Epidermal melanocyte (primary cell): ENCODE measurements at regions not wholly inside any gene's neighbourhood (a gene's known extent, or its start where the extent isn't known, plus 50 kb on each side); places are given as distances from the start of the nearest gene placed in this dataset.

Source experiments
- DNase-seq: peaks from one replicate; pipeline ENCODE4 v3.0.0; 2011; ENCODE audit warnings: low spot score; ENCODE audit not compliant: insufficient read length

DNA sequence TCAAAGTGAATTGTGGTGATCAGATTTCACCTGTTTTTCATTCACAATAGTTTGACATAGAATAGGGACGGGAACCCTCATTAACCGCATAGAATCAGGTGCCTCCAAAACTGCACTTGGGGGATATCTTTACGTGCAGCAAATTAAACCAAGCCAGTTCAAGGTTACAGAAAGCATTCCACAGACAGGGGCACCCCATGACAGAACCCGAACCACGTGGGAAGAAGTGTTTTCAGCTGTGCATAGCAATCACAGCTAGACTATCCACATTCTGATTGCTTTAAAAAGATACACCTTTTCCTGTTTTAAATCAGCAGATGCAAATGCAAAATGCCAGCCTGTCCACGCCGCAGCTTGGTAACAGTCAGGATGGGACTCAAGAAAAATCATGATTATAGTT, 205.8 kb downstream of the ANAPC1 start:
- DNase-seq: no peak

DNA sequence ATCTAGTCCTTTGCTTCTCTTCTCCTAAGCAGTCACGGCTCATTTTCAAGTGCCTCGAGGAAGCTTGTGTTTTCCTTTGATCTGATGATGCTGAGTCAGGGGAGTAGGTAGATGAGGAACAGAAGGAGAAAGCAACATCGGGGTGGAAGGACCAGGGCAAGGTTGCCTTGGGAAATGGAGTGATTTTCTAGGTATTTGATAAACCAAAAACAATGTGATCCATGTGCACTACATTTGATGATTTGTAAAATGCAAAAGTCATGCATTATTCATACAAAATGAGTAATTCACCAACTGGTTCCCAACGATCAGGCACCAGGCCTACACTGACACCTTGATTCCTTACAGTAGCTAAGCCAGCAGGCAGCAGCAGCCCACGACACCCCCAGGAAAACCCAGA, 205.3 kb downstream of the ANAPC1 start:
- DNase-seq: no peak

DNA sequence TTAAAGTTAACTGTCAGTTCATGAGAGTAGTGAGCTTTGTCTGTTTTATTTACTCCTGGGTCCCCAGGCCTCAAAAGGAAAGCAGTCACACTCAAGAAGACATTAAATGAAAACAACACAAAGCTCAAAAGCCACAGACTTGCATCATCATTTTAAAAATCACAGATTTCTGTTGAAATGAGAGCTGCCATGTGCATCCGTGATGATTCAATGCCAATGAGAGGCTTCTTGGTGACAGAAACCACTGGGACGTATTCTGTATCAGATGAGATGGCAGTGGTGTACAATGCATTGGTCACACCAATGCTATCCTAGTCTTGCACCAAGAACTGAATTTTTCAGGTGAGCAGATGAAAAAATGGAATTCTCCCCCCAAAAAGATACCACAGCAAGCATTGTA, 204.8 kb downstream of the ANAPC1 start:
- peak; percentile 50 for DNase-seq

DNA sequence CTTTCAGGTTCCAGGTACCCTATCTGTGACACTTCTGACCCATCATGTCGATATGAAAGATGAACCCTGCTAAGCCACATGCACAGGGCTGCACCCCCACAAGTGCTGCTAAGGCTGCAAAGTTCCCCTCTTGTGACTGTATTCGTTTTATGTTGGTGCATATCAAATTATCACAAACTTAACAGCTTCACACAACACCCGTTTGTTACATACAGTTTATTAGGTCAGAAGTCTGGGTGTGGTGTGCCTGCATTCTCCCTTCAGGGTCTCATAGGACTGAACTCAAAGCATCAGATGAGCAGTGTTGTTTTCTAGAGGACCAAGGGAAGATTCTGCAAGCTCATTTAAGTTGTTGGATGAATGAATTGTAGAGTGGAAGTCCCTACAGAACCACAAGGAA, 199.4 kb downstream of the ANAPC1 start:
- DNase-seq: no peak

DNA sequence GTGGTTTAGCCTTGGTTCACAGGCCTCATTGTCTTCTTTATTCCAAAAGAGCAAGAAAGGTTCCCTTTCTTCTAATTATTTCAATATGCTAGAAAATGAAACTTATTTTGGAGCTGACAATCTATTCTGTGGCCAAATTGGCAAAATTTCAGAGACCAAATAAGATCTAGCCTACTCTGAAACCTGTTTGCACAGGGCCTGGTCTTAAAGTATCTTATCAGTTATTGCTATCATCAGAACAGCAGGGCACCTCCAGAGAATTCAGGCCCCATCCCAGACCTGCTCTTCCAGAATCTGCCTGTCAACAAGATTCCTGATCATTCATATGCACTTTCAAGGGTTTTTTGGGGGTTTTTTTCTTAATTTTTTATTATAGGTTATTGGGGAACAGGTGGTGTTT, 198.7 kb downstream of the ANAPC1 start:
- no peak for DNase-seq

DNA sequence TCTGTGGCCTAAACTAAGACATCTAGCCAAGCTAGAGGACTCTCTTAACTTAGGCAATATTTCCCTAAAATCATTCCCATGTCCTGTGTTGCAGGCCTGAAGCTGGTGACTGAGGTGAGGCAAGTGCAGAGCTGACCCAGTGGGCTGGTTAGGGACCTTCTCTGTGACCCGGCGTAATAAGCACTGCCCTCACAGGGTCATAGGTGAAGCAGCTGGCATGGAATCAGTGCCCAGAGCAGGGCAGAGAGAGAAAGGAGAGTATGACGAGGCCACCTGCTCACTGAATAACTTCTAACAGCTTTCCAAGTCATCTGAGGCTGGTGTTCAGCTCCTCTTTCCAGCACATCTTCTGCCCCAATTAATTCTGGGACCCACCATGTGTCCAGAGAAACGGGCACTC, 197.0 kb downstream of the ANAPC1 start:
- no peak for DNase-seq

DNA sequence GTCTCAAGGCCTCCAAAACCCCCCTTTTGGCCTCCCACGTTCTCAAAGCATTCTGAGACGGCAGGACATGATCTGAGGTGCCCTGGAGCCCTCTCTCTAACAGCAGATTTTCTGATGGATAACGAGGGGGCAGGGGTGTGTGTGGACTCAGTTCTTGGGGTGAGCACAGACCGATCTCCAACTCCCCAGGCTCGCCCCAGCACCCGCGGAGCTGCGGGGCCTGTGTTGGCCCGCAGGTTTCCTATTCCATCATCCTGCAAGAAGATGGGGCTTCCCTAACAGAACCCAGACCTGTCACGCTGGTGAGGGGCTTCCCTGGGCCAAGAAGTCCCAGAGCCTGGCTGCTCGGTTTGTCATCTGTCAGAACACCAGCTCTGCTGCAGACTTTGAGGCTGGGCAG, 196.1 kb downstream of the ANAPC1 start:
- DNase-seq: no peak

DNA sequence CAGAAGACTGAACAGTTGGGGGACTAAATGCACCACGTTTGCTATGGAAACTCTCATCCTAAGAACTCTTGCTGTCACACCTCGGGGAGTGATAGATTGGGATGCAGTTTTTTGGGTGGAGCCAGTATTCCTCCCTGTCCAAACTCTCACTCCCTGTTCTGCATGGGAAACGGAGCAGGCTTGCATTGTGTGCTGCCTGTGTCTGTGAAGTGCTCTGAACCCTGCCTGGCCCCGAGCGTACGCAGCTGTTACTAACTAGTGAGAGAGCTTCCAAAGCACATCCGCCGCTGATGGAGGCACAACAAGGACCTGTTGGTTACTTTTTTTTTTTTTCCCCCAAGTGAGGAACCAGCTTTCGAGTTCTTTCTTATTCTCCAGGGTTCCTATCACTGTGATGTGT, 195.5 kb downstream of the ANAPC1 start:
- no peak for DNase-seq

DNA sequence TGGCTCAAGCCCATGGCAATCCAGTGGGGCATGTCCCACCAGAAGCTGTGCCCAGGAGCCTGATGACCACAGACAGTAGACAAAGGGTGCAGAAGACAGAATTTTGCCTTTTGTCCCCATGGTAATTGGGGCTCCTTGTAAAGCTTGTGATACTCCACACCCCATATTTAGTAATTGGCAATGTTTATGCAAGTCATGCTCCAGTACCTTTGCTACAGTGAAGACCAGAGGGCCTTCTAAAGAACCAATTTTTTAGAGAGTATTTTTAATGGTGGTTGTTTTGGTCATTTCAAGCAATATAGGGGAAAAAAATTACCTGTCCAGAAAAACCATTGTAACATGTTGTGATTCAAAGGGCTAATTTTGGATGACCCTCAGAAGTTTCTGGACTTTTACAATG, 194.8 kb downstream of the ANAPC1 start:
- DNase-seq: no peak

DNA sequence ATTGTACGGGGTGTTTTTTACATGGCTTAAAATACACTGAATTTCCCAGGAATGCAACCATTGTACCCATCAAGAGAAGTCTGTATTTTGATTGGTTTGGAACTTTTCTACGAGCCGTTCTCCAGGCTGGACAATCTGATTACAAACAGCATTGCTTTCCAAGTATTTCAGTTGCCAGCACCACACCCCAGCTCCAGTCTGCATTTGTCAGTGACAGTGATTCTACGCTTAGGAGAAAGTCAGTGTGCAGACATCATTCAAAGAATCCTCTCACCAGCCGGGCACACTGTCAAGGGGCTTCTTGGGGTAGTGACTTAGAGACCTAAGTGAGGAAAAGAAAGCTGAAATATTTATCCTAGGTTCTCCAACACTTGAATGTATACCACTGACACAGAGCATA, 194.1 kb downstream of the ANAPC1 start:
- no peak for DNase-seq

DNA sequence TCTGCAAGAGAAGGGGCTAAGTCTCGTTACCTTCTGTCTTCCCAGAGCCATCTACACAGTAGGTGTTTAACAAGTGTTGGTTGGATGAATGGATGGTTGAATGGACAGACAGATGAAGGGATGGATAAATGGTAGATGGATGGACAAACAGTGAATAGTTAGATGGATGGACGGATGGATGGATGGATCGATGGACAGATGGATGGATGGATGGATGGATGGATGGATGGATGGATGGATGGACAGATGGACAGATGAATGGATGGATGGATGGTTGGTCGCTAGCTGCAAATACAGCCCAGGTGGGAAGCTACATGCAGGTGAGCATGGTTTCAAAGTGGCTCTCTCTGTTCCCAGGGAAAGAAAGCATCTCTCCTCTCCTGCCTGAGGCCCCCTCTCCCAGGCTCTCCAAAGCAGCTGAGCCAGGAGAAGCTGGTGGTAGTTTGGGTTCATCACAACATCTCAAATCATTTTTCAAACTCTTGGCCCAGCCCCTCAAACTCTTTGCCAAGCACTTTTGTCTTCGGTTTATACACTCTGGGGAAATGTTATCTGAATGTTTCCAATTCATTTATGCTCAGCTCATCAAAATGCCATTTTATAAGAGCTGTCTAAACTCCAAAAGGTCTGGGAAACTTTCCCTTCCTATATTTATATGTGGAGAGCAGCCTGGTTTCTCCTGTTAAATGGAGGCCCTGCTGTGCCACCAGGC, 192.7 kb downstream of the ANAPC1 start:
- DNase-seq: no peak

DNA sequence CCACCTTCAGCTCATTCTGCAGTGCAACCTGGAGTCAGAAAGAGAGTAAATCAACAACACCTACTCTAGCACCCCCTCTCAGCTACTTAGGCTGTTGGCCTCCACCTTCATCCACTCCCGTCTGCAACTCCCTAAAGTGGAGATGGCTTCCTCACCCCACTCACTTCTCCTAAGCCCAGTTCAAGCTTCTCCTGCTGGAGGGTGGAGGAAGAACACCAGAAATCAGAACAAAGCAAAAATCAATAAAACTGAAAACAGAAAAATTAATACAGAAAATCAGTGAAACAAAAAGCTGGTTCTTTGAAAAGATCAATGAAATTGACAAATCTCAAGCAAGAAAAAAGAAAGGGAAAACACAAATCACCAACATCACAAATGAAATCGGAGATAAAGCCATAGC, 191.7 kb downstream of the ANAPC1 start:
- DNase-seq: no peak

DNA sequence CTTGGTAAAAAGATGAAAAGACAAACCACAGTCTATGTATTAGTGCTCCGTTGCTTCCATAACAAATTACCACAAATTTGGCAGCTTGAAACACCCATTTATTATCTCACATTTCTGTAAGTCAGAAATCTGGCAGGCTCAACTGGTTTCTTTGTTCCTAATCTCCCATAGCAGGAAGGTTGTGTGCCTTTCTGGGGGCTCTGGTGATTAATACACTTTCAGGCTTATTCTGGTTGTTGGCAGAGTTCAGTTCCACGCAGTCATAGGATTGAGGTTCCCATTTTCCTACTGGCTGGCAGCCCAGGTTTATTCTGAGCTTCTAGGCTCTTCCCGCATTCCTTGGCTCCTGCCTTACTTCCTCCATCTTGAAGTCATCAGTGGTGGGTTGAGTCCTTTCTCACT, 189.3 kb downstream of the ANAPC1 start:
- no peak for DNase-seq

DNA sequence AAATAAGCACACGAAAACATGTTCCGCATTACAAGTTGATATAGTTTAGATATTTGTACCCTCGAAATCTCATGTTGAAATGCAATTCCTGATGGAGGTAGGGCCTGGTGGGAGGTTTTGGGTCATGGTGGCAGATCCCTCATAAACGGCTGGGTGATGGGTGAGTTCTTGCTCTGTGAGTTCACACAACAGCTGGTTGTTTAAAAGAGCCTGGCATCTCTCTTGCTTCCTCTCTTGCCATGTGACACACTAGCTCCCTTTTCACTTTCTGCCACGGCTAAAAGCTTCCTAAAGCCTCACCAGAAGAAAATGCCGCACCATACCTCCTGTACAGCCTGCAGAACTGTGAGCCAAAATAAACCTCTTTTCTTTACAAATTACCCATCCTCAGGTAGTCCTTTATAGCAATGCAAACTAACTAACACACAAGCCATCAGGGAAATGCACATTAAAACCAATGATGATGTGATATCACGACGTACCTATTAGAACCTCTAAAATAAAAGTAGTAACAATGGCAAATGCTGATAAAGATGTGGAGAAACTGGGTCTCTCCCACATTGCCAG, 188.5 kb downstream of the ANAPC1 start:
- no peak for DNase-seq

DNA sequence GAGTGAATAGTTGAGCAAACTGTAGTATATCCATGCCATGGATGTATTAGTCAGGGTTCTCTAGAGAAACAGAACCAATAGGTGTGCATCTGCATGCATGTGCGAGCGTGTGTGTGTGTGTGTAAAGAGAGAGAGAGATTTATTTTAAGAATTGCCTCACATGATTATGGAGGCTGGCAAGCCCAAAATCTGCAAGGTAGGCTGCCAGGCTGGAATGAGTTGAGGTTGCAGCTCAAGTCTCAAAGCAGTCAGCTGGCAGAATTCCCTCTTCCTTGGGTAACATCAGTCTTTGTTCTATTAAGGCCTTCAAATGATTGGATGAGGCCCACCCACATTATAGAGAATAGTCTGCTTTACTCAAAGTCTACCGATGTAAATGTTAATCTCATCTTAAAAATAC, 187.8 kb downstream of the ANAPC1 start:
- DNase-seq: no peak

DNA sequence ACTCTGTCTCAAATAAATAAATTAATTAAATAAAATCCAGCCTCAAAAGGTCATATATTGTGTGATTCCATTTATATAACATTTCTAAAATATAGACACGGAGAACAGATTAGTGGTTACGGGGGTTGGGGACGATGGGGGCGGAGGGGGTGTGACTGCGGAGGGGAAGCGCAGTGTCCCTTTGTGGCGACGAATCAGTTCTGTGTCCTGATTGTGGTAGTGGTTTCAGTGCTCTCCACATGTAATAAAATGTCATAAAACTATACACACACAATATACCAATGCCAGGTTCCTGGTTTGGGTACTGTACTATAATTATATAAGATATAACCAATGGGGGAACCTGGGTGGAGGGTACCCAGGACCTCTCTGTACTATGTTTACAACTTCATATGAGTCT, 186.4 kb downstream of the ANAPC1 start:
- no peak for DNase-seq

DNA sequence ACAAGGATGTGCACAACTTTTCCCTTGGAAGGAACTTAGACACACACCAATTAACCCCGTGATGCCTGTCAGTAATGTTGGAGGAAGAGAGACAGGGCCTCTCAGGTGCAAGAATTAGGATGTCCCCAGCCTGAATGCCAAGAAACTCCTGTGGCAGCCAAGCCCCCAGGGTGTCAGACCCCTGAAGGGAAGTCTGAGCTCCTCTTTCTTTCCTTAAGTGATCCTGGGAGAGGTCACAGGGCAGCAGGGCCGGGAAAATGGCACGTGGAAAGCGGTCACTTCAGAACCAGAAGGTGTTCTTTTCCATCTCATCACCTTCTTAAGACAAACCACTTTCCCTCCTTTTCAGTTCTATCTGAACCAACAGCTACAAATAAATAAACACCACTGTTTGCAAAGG, 185.9 kb downstream of the ANAPC1 start:
- no peak for DNase-seq

DNA sequence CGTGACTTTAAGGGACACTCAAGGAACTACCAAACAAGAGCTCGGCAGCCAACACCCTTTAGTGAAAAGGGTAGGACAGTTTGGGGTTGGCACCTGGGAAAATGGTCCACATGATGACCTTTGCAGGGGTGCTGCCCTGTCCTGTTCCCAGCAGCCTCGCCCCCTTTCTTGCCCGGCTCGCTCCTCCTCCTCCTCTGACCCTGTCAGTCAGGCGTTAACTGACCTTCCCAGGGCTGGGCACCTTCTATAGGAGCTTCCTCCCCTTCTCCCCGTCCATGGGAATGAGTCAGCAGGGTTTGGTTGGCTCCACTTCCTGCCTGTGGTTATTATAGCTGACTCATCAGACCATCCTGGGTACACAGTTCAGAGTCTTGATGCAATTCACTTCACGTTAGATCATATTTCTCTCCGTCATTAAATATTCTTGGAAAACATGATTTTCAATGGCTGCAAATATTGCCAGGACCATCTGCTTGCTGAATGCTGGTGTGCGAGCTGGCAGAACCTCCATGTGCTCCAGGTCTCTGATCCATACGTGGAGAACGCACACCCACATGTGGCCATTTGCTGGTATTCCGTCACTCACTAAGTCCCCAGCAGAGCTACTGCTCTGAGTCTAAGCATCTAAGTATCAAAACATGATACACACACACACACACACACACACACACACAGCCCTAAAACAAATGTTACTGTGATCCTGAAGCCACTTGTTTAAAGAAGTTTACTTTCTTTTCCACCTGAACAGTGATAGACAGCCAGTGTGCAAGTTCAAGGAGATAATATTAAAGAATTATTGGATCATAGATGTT, 185.0 kb downstream of the ANAPC1 start:
- peak; percentile 88 for DNase-seq

DNA sequence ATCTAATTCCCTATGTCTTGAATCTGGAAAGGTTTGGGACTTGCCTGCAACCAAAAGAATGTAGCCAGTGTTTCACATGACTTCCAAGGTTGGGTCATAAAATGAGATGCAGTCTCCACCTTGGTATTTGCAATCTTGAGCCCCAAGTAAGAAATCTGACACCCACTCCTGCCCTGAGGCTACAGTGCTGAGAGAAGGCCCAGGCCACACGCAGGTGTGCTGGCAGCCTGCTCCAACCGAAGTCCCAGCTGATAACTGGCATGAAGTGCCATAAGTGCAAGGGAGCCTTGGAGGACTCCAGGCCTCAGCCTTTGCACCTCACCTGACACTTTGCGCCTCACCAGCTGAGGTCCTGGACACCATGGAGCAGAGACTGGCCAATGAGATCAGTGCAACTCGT, 182.7 kb downstream of the ANAPC1 start:
- DNase-seq: no peak

DNA sequence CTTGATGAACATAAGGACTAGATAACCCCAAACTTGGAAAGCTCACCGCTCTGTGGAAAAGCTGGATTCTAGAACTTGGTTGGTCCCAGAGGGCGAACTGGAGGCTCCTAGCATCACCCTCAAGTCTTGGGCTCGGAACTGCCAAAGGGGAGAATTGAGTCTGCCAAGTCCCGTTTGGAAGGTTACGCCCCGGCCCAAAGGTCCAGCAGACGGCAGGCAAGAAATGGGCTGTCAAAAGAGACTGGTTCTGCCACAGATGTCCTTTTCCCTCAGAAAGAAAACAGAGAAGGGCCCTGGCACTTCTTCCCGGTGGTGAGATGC, 182.2 kb downstream of the ANAPC1 start:
- DNase-seq: no peak

DNA sequence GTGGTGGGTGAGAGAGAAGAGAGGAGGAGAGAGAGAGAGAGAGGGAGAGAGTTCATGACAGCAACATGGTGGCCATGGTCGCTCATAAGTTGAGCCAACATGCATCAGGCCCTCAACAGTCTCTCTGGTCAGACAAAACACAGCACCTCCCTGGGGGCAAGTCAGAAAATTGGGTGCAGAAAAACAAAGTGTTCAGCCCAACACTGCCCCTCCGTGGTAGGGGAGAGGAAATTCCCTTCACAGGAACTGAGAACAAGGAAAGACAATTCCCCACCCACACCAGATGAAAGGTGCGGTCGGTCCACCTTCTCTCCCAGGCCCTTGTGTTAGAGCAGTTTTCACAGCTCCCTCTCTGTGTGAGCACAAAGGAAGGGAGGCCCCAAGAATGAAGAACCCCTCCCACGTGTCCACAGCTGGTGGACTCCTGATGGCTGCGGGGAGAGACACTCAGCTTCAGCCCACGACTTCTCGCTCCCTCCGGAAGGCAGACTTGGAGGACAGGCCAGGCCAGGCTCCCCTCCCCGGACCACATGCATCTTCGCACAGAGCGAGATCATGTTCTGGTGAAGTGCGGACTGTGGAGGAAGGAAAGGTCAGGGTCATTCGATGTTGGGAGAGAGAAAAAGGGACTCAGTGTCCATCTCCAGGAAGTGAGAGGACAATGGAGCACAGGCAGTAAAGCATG, 181.7 kb downstream of the ANAPC1 start:
- peak; percentile 52 for DNase-seq

DNA sequence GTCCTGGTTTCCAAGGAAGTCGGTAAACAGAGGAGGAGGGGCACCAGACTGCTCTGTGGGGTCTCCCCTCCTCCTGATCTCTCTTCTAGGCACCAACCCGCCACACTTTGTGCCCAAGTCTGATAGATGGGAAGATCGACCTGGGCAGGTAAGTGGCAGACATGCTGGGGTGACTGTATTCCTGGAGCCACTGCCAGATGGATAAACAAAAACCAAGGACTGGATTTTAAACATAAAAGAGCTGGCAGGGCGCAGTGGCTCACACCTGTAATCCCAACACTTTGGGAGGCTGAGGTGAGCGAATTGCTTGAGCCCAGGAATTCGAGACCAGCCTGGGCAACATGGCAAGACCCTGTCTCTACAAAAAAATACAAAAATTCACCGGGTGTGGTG, 181.2 kb downstream of the ANAPC1 start:
- DNase-seq: no peak
